ENCODE measurements at regions not wholly inside any gene's neighbourhood (a gene's known extent, or its start where the extent isn't known, plus 50 kb on each side); places are given as distances from the start of the nearest gene placed in this dataset.

- DNase-seq = no peak
Measured at GRCh38 chr13:112639521-112639920, 50.3 kb upstream of the ATP11A start.

DNA sequence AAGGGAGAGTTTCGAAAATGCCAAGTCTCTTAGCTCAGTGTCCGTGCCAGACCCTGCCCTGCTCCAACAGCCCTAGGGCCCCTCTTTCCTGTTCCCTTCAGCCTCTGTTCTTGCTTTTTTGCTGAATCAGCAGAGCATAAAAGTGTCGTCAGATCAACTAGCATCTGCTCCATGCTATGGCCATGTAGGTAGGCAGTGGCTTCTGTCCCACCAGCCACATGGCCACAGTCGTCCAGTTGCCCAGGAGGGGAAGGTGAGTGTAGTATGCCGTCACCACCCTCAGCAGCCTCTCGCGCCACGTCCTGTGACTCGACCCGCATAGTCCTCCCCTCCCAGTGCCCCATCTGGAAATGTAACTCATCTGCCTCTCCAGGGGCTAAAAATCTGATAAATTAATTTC is 50.9 kb upstream of the ATP11A start:
- DNase-seq = no peak

DNA sequence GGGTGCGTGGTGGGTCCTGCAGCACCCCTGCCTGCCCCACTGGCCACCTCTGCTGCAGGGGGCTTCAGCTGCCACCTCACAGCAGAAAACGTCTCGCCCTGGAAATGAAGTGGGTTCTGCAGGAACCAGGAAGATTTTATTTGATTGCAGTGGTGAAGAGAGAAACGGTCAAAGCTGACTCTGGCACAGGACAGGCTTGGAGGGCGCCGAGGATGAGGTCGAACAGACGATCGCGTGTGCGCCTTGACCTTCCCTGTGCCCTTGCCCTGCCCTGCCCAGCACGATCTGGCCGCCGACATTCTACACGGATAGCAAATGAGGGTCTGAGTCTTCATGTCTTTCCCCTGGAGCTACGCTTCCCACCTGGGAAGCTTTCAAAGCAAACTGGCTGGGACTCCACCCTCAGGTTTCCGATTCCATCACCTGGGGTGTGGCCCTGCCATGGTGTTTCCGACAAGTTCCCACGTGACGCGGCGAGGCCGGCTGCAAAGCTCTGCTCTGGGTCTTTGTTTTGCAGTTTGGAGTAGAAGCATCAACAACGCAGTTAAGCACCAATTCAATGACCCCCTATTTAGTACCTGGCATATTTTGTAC is 50.3 kb upstream of the TUBGCP3 start:
- DNase-seq = peak; percentile 78

Measured in COR-L47 (cell line).